Urothelium cell line (cell line): ENCODE measurements at regions not wholly inside any gene's neighbourhood (a gene's known extent, or its start where the extent isn't known, plus 50 kb on each side); places are given as distances from the start of the nearest gene placed in this dataset.
A peak's percentile ranks its signal among the peaks of the same experiment; 100 is the strongest.

Source experiments
- DNase-seq: peaks from one replicate; pipeline ENCODE4 v3.0.0; 2011; ENCODE audit warnings: low spot score, mixed read lengths
- FAIRE-seq: peaks from 2 replicates; lab custom pipeline; 2011; peaks lifted over from hg19 to GRCh38; lab: Jason Lieb, UNC

- FAIRE-seq: no peak
- DNase-seq: no peak
Measured at GRCh38 chr3:1938975-1939374, 159.7 kb upstream of the CNTN4 start.

DNA sequence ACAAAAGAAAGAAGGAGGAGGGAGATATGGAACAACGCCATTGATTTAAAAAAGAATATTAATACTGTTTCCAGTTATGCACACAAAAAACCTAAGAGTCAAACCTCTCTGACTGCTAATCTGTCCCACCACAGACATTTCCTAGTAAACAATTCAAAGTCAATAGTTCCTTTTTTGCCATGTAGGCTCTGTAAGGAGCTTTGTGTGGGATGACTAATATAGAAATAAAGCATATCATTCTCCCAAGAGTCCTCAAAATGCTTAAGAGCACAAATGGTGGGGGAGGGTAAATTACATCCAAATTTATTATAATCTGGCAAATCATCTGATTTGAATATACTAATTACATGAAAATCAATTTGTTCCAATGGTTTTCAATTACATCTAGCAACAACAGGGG, 155.9 kb upstream of the CNTN4 start:
- DNase-seq (no peak), FAIRE-seq (no peak)

DNA sequence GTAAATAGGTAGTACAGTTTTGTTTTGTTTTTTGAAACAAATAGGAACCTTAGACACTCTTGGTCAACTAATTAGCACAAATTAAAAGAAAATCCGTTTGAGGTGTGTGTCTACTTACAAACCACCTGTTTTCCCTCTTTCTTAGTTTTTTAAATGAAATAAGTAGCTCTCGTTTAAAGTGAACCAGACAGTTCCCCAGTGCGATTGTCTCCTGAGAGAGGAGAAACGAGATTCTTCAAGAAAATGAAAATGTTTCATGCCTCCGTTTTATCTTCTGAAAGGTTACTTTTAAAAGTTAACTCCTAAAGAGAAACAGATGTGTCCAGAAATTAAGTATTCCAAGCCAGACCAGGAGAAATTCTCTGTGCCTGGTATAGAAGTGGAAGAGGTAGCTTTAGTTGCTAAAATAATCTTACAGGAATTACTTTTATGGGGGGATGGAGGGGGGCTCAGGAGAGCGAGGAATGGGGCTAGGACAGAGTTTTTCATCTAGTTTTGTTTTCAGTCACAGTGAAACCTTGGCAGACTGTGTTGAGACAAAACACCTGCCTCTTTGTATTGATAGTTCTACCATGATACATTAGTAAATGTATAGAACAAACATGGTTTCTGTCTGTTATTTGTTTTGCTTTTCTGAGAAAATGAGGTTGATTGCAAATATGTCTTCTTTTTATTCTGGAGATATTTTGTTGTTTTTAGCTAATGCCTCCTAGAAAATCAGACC, 155.1 kb upstream of the CNTN4 start:
- FAIRE-seq (no peak), DNase-seq (no peak)

DNA sequence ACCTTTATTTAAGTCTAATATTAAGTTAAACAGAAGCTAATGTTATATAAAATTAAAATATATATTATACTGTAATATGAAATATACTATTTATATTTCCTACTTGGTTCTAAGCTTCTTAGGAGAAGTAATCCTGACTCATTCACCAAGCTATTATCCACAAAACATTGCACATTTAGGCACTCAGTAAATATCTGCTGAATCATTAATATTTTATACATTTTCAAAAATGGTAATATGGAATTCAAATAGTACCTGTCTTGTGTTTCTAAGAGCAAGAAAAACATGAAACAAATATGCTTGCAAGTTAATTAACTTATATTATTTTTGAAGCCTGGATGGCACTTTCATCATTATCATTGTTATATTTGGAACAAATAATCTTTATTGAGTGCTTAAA, 153.0 kb upstream of the CNTN4 start:
- no peak for FAIRE-seq
- DNase-seq: no peak

GRCh38 chr3:1953536-1953935, 145.1 kb upstream of the CNTN4 start:
- FAIRE-seq (no peak), DNase-seq (no peak)

- FAIRE-seq: no peak
- DNase-seq: no peak
Measured at GRCh38 chr3:1954632-1955031, 144.0 kb upstream of the CNTN4 start.

DNA sequence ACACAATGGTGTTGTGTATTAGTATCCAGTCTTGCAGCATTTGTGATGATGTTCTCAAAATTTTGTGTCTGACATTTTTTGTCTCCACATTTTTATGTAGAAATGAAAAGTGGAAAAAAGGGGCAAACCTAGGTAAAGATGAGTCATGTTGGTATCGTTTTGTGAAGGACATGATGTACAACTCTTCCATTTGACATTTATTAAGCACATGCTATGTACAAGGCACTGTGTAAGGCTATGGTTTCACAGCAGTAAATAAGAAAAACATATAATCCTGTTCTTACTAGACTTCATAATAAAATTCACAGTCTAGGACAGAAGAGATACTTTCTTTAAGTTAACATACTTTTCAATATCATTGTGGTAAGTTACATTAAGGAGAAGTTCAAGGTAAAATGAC, 143.5 kb upstream of the CNTN4 start:
- no peak for DNase-seq
- no peak for FAIRE-seq

DNA sequence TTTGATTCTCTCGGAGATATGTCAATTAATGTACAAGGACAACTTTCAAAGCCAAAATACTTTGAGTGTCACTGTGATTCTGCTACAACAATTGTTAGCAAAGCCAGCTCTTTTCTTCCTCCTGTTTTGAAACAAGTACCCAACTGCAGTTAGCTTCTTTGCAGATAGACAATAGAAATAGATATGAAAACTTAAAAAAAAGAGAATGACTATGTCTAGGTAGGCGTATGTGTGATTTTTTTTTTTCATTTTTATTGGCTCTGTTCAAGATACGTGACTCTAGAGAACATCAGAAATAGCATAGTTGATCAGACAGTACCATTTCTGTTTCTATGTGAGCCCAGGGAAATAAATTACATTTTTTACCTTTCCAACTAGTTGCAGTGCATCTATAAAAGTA, 142.9 kb upstream of the CNTN4 start:
- DNase-seq: no peak
- FAIRE-seq: no peak

GRCh38 chr3:1960506-1960905, 138.2 kb upstream of the CNTN4 start:
- DNase-seq (no peak), FAIRE-seq (no peak)

GRCh38 chr3:1962396-1963088, 136.1 kb upstream of the CNTN4 start:
- no peak for DNase-seq
- FAIRE-seq: no peak

- no peak for FAIRE-seq
- DNase-seq: no peak
Measured at GRCh38 chr3:1963896-1964295, 134.8 kb upstream of the CNTN4 start.

DNA sequence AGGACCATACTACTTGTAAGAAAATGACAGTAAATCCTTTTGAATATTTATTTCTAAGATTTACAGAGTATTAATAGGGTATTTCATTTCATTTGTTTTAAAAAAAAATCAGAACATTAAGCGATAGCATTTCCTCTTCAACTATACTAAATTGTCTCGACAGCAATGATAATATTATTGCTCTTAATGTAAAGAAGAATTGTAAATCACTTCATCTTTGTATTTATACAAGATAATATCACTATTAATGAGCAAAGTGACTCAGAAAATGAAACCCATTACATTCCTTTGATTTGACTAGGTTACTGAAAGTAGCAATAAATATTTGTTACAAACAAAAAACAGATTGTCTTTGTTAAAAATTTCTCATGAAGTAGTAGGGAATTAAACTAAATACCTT, 131.1 kb upstream of the CNTN4 start:
- DNase-seq (no peak), FAIRE-seq (no peak)

GRCh38 chr3:1969281-1969680, 129.4 kb upstream of the CNTN4 start:
- DNase-seq (no peak), FAIRE-seq (no peak)

GRCh38 chr3:1971780-1972179, 126.9 kb upstream of the CNTN4 start:
- FAIRE-seq (no peak), DNase-seq (no peak)

- DNase-seq (no peak), FAIRE-seq (no peak)
Measured at GRCh38 chr3:1979961-1980615, 118.6 kb upstream of the CNTN4 start.

DNA sequence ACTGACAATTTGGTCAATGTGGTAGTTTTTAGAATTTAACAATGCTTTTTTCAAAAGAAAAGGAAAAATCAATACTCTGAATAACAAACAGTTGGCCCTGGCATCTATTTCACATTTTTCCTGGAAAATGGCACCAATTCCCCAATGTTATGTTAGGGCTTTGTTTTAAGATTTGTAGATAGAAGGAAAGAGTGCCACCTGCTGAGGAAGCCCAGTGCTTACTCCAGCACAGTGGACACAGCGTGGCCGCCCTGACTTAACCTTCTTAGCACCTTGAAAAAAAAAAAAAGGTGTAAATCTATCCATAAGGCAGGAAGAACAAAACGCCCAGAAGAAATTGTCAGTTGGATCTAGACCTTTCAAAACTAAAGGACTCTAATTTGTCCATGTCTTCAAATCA, 110.7 kb upstream of the CNTN4 start:
- FAIRE-seq: no peak

GRCh38 chr3:1998739-1999138, 99.9 kb upstream of the CNTN4 start:
- FAIRE-seq (no peak), DNase-seq (no peak)

More for the DNA sequence above, 110.7 kb upstream of the CNTN4 start:
- DNase-seq: peak; percentile 32

- DNase-seq (no peak), FAIRE-seq (no peak)
Measured at GRCh38 chr3:2001306-2002108, 97.2 kb upstream of the CNTN4 start.

DNA sequence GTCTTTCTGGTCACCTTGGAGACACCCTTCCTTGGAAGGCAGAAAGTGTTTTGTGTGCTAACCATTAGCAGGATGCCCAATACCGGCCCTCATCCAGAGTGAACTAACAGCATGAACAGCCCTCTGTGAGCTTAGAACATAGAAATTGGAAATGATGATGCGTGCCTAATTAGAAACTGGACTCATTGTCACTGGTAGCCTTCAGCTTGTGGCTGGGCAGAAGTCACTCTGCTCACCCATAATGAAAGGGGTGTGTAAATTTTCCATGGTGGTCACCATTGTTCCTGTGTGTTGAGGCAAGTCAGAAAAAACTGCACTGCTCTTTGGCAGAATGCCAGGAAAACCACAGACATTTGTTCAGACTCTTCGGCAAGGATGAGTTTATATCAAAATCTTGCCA, 74.7 kb upstream of the CNTN4 start:
- DNase-seq: peak; percentile 46
- FAIRE-seq: no peak

- DNase-seq: no peak
- no peak for FAIRE-seq
Measured at GRCh38 chr3:2024713-2025112, 74.0 kb upstream of the CNTN4 start.

GRCh38 chr3:2029559-2029958, 69.1 kb upstream of the CNTN4 start:
- DNase-seq (no peak), FAIRE-seq (no peak)
